Loucy (cell line): ENCODE measurements at regions not wholly inside any gene's neighbourhood (a gene's known extent, or its start where the extent isn't known, plus 50 kb on each side); places are given as distances from the start of the nearest gene placed in this dataset.

Experiments
- CTCF ChIP-seq: fragments of 200-600 bp; sonication (generic); conservative IDR thresholded peaks from 2 replicates; pipeline ENCODE4 v1.5.1; 2014; ENCODE audit warnings: mild to moderate bottlenecking, antibody characterized with exemption, low read length
- EZH2phosphoT487 ChIP-seq: fragments of 200-600 bp; IDR thresholded peaks from 2 replicates; pipeline ENCODE4 v1.6.1; 2018; ENCODE audit warnings: antibody characterized with exemption, mild to moderate bottlenecking, moderate library complexity, borderline replicate concordance

- TF ChIP-seq CTCF (no peak), EZH2phosphoT487 (no peak)
Observed at GRCh38 chr3:89617706-89618105, 510.3 kb downstream of the EPHA3 start.
